C1 segment of cervical spinal cord (tissue), 14 donors: ENCODE measurements at regions not wholly inside any gene's neighbourhood (a gene's known extent, or its start where the extent isn't known, plus 50 kb on each side); places are given as distances from the start of the nearest gene placed in this dataset.
"Not testable (repeated sequence)": the region's sequence is repeated elsewhere in the genome, so short reads cannot be mapped to it uniquely, and the experiment has no call there.

Experiments used
- DNase-seq, 14 donors: peaks; one replicate each; lab custom pipeline; 2025; lab: John Stamatoyannopoulos, UW

DNA sequence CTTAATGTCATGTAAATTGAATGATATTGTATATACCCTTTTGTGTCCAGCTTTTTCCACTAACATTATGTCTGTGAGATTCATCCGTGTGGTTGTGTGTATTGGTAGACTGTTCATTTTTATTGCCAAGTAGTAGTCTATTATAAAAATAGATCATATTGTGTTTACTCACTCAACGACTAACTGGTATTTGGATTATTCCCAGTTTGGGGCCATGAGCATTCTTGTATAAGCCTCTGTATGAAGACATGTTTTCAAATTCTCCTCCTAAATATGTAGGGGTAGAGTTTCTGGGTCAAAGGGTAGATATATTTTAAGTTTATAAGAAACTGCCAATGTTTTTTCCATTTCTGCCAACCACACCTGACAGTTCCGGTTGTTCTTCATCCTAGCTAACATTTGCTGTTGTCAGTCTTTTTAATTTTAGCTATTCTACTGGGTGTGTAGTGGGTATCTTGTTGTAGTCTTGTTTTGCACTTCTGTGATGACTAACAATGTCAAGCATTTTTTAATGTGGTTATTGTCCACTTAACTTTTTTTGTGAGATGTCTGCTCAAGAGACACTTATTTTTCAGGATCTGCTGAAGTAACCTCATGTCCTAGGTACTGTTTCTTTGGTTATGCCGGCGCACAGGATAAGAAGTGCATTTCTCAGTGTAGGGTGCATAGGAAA is 93.2 kb downstream of the DACT1 start:
- DNase-seq = no peak

DNA sequence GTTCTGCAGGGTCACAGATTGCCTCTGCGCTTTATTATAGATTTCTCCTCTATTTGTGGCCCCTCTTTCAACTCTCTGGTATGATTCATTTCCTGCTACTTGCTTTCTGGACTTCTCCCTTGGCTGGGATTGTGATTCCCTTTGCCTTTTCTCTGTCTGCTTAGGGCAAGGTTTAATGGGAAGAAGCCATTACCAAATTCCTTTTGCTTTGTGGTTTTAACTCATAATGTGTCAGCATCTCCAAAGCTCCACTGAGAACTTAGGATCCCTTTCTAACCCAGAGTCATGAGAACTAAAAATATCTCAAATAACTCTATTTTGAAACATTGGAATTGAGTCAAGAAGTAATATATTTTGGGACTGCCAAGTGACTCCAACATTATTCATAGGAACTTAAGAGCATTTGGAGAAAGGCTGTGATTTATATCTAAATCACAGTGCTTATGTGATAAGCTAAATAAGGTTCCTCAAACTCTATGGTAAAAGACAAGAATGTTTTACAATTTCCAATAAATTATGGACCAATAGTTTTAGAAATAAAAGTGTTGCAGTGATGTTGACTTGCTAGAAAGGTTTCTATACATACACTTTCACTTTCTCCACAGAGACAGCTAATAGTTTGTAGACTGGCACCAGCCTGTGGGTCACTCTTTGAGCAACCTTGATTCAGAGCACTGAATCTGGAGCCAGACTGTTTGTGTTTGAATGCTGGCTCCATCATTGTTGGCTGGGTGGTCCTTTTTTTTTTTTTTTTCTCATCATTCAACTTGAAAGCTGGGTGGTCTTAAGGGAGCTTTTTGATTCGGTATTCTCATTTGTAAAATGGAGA is 93.9 kb downstream of the DACT1 start:
- no peak for DNase-seq

DNA sequence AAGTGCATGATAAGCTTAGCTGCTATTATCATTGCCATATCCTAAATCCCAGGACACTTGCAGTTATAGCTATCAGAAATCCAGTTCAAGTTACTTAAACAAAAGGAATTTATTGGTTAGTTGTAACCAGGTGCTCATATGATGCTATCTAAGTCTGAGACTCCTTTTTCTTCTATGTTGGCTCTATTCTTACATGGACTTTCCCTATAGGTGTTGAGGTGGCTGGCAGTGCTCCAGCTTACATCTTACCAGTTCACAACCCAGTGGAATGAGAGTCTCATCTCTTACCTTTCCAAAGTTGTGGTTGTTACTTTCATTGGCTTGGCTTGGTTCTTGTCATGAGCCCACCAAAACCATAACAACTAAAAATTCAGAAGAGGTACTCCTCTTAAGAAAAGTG is 94.6 kb downstream of the DACT1 start:
- DNase-seq = no peak

DNA sequence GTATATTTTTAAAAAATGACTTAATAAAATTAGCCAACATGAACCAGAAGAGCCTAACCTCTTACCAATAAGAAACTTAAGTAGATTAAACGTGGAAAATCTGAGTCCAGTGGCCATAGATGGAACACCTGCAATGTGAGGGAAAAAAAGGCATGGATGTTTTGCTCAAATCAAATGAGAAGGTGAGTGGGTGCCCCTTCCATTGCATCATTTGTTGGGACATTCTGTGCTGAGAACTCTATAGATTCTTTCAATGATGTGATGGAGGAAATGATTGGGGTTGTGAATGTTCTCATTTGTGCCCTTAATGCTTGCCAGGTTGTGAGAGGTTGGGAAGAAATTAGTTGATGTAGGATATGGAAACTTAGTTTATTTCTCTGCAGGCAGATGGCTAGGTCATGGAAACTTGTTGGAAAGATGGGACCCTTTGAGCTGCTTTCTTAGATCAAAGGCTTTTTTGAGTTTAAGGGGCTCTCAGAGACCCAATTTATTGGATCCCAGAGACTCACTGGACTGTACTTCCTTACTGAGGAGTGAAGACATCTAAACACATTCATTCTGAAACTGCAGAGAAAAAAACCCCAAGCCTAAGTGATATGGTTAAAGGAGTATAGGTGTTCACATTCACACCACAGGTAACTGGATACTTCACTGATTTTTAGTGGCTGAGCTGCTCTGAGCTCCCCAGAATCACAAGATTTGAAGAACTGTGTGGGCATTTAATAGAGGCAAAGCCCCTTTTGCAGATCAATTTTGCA is 95.9 kb downstream of the DACT1 start:
- no peak for DNase-seq

DNA sequence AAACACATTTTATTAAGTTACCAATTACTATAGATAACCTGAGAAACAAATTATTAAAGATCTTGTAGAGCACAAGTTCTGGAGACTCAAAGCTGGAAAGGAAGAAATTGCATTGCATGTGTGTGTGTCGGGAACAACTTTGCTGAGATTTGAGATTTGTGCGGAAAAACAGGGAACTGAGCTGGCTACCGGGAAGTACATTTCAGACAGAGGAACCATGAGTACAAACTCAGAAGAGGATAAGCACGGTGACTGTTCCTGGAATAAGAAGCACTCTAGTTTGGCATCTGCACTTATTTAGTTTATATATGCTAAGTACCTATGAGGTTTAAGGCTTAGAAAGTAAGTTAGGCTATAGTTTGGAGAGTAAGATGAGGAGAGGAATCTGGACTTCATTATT is 97.8 kb downstream of the DACT1 start:
- DNase-seq = no peak

DNA sequence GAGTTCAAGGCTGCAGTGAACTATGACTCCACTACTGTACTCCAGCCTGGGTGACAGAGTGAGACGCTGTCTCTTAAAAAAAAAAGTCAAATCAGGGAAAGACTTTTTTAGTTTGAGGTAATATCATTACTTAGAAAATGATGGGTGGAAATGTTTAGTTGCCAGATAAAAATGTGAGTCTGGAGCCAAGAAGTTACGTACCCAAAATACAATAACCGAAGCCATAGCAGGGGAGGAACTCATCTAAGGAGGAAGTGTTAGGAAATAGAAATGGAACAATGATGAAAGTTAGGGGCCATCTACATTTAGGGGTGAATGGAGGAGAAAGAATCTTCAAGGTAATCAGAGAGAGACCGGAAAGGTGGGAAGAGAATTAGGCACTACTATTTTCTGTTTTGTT is 98.8 kb downstream of the DACT1 start:
- DNase-seq = no peak

DNA sequence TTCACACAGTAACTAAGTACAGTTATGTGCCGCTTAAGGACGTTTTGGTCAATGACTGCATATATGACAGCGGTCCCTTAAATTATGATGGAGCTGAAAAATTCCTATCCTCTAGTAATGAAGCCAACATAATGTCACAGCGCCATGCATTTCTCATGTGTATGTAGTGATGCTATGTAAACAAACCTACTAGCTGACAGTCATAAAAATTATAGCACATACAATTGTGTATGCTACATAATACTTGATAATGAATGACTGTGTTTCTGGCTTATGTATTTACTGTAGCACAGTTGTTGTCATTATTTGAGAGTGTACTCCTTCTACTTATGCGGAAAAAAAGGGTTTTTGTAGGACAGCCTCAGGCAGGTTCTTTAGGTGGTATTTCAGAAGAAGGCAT is 99.7 kb downstream of the DACT1 start:
- DNase-seq = no peak

DNA sequence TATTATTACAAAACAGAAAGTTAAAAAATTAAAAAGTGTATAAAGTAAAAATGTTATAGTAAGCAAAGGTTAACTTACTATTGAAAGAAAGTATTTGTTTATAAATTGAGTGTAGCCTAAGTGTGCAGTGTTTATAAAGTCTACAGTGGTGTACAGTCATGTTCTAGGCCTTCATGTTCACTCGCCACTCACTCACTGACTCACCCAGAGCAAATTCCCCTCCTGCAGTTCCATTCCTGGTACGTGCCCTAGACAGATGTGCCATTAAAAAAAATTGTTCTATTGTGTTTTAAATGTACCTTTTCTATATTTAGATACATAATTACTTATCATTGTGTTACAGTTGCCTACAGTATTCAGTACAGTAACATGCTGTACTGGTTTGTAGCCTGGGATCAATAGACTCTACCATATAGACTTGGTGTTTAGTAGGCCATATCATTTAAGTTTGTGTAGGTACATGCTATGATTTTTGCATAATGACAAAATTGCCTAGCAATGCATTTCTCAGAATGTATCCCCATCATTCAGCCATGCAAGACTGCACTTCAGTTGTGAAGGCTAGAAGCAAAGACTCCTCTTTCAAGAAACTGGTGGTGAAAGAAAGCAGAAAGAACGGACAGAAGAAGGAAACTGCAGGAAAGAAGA is 100.6 kb downstream of the DACT1 start:
- no peak for DNase-seq

DNA sequence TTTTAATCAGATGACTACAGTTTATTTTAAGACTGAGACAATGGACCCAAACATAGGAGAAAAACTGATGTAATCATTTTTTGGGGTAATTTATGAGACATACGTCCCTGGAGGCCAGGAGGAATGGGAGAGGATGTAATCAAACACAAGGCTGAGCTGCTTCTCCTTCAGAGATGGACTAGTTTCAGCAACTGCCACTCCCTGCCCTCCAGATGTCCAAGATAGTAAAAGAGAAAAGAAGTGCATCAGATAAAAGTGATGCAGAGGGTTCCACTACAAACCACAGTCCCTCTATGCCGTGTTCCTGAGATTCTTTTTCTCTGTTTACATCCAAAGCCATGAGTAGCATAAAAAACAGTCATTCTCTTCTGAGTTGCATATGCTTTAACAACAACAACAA is 101.1 kb downstream of the DACT1 start:
- DNase-seq = no peak

DNA sequence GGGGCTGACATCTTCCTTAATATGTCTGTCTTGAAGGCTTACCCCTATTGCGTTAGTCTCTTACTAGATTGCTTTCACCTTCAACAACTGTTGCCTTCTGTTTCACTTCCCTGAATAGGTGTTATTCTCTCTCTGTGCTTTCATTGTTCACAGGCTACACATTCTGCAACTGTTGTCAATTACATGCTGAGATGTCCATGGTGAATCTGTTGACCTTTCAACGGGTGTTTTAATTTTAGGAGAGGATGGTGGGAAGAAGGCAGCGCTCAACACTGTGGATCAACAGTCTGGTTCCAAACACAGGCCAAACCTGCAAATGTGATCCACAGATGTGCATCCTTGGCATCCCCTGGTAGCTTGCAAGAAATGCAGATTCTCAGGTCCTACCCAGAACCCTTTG is 101.9 kb downstream of the DACT1 start:
- no peak for DNase-seq

DNA sequence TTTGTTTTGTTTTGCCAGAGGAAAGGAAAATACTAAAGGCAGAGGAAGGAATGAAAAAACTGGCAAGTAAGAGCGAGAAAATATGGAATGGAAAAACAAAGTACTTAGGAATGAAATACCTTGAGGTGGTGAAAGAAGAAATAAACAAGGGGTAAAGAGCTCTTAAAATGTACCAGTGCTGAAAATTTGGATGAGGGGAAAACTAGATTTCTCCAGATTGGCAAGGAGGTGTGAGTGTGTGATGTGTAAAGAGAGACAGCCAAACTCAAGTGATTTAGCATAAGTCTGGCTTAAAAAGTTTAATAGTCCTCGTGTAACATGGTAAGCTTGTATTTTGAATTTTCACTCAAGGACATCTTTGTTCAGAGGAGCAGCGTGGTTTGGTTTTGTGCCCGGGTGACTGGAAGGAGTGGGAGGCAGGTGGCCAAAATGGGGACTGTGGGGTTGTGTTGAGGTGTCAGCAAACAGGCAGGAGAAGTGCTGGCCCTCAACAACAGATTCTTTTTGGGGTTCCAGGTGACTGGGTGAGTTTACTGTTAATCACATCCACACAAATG is 102.7 kb downstream of the DACT1 start:
- peak in 7 of 14 donors; percentile 10 to 49 (median 17) for DNase-seq

DNA sequence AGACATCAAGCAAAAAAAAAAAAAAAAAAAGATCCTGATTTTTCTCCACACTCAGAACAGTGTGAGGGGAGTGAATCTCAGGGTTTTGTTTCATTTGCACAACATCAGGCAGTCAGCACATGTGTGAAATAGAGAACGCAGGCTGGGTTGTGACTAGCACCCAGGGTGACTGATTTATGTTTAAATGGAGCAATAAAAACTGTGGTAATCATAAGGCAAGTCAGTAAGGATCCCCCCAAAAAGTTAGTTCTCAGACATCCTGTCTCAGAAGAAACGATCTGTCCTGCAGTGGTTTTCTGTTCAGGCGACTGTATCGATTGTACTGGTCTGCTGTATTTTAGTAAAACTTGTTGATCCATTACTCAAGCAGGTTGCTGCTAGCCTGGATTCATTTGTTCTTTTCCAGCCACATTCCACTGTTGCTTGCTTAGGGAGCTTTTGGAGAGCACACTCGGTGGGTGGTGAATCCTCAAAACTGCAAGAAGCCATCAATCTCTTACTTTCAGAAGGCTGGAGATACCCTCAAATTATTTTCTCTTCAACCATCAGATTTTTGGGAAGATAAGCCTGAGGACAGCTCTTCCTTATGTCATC is 107.1 kb downstream of the DACT1 start:
- DNase-seq = no peak

DNA sequence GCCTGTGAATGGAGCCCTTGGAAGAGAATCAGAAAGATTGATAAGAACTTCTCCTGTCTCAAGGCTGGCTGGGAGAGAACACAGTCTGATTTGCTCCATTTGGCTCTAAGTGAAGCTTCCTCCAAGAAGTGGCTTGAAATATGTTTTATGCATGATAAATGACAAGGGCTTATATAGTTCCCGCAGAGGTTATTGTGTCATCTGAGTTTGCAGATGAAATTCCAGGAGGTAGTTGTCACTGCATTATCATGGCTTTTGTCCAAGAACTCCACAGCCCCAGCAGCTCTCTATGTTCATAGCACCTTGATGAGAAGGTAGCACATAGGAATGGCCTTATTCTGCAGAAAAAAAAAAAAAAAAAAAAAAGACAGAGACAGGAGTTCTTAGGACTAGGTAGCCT is 108.5 kb downstream of the DACT1 start:
- DNase-seq = no peak

DNA sequence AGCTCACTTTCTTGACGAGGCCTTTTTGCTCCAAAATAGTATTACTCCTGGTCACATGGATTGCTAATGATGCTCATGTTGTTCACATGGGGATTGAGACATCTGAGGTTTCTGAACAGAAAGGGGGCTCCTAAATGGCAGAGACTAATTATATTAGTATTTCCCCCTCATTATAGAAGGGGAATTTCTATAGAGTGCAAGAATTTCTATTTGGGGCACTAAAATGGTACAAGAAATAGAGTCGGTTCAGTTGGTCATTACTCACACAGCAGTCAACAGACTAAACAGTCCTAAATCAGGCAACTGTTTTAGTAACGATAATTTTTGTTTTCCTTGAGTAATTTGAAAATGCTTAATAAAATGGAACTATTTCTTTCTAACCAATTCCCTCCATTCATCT is 108.9 kb downstream of the DACT1 start:
- DNase-seq = no peak

DNA sequence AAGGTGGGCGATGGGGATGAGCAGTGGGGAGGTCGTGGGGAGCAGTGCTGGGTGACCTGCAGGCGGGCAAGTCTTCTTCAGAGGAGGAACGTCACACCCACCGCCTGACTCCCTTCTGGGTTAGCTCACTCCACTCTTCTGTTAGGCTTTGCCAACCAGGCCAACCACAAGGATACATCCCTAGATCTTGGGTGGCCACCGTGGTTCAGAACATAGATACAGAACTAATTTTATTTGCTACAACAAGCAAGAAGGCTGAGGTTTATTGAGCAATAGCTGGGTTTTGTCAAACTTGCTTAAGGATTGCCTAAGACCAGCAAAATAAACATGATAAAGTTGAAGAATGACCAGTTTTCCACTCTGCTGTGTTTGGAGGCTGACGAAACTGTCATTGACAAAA is 109.4 kb downstream of the DACT1 start:
- peak in 1 of 14 donors; percentile 14 for DNase-seq

DNA sequence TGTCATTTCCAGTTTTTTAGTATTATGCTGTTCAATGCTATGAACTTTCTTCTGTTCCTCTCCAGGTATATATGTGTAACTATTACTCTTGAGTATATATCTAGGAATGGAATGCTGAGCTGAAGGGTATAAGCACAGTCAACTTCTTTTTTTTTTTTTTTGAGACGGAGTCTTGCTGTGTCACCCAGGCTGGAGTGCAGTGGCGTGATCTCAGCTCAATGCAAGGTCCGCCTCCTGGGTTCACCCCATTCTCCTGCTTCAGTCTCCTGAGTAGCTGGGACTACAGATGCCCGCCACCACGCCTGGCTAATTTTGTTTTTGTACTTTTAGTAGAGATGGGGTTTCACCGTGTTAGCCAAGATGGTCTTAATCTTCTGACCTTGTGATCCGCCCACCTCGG is 110.5 kb downstream of the DACT1 start:
- DNase-seq = not testable (repeated sequence)

DNA sequence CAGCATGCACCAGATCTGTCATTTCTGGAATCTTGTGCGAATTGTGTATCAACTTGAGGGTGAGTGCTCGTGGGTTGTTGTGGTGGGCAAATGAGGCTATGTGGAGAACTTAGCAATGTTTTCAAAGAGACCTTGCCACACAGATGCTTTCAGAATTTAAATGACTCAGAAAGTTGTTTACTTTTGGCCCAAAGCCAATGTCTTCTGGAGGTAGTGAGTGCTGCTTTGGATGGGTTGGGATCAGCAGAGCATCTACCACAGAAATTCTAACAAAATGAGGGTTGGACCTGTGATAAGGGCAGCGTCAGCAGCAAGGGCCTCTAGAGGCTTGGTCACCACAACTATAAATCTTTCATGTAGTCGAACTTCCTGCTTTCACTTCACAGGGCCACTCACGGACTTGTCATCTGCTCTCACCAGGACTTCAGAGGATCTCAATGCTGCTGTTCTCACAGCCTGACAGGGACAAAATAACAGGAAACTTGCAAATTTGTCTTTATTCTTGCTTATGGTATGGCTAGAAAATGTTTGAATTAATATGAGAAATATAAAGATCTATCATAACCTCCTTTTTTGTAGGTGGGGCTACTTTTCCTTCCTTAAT is 111.4 kb downstream of the DACT1 start:
- peak in 4 of 14 donors; percentile 9 to 25 (median 15) for DNase-seq

DNA sequence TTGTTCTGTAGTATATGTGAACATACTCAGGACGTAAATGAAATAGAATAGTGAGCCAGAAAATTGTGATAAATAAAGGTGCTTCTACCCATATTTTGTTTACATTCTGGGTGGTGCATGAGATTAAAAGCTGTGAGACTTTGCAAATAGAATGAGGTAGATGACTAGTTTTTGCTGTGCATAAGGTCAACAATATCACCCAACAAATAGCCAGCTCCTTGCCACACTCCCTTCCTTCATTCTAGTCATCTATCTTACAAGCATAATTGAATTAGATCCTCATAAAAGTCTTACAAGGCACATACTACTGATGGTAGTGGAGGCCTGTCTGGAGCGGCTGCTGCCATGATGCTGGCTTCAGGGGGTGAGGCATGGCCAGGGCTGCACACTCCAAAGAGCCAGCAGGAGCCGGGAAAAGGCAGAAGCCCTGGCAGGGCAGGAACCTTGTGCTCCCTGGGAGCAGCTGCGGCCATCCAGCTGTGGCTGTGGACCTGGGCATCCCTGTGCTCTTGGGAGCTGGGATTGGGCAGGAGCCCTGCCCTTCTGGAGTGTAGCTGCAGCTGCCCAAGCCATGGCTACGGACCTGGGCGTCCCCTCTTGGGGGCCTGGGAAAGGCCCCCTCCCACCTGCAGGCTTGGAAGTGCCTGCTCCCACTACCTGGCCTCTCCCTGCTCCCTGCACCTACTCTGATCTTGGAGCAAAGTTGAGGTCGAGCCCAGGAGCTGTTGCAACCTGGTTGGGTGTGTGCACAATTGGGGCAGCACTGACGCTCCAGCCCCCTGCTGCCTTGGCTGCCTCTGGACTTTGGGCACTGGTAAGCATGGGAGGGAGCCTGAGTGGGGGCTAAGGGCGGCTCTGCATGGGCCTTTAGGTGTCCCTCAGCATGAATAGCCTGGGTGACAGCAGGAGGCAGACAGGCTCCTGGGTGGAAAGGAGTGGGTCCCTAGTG is 112.8 kb downstream of the DACT1 start:
- no peak for DNase-seq

DNA sequence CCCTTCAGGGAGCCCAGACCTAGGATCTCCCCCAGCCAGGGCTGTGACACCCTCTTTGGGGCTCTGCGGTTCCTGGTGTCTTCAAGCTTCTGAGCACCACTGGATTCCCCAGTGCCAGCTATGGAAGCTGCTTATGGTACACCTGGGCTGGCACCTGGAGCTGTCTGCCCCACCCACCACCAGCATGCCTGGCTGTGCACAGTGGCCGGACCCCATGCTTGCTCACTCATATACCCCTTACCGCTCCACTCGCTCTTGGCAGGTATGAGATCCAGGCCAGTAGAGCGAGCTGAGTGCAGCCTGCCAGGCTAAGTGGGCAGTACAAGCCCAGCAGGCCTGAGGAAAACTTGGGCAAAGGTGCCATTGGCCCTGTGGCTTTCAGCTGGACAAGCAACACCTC is 114.0 kb downstream of the DACT1 start:
- DNase-seq = no peak

DNA sequence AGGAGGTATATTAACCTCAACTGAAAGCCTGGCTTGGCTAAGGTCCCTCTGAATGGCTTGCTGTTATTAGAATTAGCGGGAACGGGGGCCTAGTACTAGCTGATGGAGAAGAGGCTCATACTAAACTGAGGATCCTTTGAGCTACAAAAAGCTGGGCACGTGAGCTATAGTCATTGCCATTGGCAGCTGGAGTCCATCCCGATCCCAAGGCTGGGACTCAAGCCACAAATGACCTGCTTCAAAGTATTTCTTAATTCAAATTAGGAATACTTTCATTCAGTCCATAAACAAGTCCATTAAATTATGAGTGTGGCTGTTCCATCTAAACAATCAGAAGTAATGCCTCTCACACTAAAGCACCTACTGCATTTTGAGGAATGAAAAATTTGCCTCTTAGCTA is 114.5 kb downstream of the DACT1 start:
- peak in 1 of 14 donors; percentile 22 for DNase-seq
